GM21825 (cell line): ENCODE measurements at regions not wholly inside any gene's neighbourhood (a gene's known extent, or its start where the extent isn't known, plus 50 kb on each side); places are given as distances from the start of the nearest gene placed in this dataset.

Experiments used
- ATAC-seq: cut with Tn5 transposase; IDR thresholded peaks from one replicate; pipeline ENCODE4 v1.9.1; 2021; ENCODE audit warnings: mild to moderate bottlenecking, moderate library complexity; ENCODE audit not compliant: unreplicated experiment

- ATAC-seq, result no peak
Measured at GRCh38 chr4:113849771-113850170, 88.2 kb upstream of the CAMK2D start.

DNA sequence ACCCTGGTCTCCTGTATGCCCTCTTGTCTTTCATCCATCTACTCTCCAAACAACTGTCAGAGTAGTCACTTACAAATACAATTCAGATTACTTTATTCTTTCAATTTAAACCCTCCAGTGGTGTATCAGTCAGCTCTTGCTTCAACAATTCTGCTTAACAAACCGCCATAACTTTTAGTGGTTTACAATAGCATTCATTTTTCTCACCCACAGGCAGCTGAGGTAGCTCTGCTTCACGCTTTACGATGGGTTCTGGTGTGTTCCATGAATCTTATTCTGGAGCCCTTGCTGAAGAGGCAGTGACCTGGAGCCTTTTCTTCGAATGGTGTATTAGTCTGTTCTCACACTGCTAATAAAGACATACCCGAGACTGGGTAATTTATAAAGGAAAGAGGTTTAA lies 86.2 kb upstream of the CAMK2D start:
- ATAC-seq, result no peak

- no peak for ATAC-seq
Measured at GRCh38 chr4:113846433-113846832, 84.9 kb upstream of the CAMK2D start.

DNA sequence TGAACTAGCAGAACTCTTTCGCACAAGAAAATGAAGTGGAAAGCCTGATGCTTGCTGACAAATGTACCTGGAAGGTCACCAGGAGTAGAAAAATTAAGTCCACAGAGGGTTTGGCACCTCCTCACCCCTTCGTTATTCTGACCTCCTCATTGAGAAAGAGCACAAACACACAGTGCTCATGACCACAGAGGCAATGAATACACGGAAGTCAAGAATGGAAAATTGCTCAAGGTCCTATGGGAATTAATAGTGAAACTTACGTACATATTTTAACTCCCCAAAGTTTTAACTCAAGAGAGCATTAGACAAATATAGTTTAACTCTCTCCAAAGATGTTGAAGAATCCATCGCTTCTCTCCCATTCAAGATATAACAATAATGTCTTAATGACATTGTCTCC lies 83.6 kb upstream of the CAMK2D start:
- no peak for ATAC-seq

DNA sequence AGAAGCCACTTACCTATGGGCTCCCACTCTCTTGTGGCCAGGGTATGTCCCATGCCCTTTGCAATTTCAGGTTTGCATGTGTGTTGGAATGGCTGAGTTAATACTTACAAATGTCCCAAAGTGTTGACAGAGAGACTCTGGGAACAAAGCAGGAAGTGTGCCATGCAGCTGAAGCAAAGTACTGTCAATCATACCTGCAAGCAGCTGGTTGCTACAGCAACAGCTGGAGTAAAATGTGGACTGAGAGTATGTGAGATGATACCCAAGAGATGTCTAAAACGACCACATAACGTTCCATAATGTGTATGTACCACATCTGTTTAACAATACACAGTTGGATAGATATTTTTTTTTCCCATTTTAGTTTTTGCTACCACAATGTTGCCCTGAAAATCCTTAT lies 82.8 kb upstream of the CAMK2D start:
- no peak for ATAC-seq

DNA sequence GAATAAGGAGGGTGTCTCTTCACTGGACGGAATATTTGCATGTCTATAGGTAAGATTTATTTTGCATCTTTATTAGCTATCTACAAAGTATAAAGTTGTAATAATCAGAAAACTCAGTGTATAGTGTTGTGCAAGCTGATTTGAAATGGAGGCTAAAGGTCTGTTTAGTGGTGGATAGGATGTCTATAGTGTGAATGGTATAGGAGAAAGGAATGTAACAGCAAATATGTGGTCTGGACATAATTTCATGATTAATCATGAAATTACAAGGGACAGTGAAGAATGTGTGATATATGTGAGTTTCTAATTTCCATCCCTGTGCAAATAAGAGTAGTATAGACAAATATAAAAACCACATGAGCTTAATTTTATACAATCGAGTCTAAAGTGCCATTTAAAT lies 79.3 kb upstream of the CAMK2D start:
- ATAC-seq, result no peak

GRCh38 chr4:113838460-113838859 lies 76.9 kb upstream of the CAMK2D start:
- no peak for ATAC-seq

GRCh38 chr4:113837397-113837796 lies 75.9 kb upstream of the CAMK2D start:
- peak; percentile 99 for ATAC-seq

- ATAC-seq, result no peak
Measured at GRCh38 chr4:113835005-113835404, 73.5 kb upstream of the CAMK2D start.

GRCh38 chr4:113834298-113834697 lies 72.8 kb upstream of the CAMK2D start:
- ATAC-seq, result no peak

DNA sequence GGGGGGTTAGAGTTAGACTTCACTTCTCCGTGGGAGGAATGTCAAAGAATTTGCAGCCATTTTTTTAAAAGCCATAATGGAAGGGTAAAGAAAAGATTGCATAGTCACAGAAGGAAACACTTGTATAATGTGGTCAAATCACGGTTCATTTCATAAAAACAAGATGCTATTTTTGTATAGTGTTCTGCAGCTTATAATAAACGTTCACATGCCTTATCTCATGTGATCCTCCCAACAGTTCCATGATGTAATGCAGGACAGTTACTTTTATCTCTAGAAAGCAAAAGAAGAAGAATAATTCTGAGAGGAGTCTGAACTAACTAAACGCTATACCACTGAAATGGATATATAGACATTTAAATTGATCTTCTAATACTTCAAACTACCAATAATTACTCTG lies 71.3 kb upstream of the CAMK2D start:
- ATAC-seq, result no peak

DNA sequence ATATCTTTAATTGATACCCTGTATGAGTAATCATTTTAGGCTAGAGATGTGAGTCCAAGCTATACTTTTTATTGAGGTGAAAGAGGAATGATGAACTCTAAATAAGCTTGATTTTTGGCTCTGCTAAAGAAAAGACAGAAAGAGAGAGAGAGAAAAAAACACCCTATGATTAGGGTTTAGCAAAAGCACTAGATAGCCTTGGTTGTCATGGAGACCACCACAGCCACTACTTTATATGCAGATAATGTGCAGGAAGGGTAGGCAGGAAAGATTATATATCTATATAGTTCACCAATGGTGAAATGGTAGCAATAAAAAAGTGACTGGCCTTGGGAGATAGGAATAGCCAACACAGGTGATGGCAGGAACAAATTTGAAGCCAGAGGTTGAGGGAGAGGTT lies 69.9 kb upstream of the CAMK2D start:
- no peak for ATAC-seq

- no peak for ATAC-seq
Measured at GRCh38 chr4:113828702-113829101, 67.2 kb upstream of the CAMK2D start.

GRCh38 chr4:113827285-113827684 lies 65.7 kb upstream of the CAMK2D start:
- ATAC-seq, result no peak

DNA sequence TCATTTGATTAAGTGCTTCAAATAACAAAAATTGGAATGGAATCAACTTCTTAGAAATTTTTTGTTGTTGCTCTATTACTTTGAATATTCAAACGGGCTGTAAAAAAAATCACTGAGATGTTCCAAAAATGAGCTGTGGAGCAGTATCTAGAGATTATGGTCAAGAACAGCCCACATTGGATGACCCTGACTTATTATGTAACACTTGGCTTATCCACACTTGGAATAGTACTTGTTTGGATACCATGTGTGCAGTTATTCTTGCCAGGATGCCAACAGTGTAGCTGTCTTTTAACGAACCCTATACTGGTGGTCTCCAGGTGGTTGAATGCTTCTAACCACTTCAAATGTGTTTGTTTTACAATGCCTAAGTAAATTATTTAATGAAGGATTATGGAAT lies 64.9 kb upstream of the CAMK2D start:
- ATAC-seq, result no peak

- peak; percentile 70 for ATAC-seq
Measured at GRCh38 chr4:113825272-113825671, 63.7 kb upstream of the CAMK2D start.

DNA sequence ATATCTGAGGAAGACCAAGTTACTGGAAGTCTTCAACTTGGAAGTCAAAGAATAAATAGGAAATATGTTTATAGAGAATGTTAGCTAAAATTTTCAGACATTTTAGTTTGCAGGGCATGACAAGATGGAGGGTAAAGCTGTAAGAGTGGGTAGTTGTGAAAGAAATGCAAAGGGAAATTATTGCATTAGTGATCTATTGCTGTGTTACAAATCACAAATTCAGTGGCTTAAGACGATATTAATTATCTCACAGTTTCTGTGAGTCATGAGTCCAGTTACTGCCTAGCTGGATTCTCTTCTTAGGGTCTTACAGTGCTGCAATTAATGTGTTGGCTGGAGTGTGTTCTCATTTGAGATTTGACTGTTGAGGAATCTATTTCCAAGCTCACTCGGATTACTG lies 62.9 kb upstream of the CAMK2D start:
- no peak for ATAC-seq

- ATAC-seq, result peak; percentile 66
Measured at GRCh38 chr4:113823291-113823659, 61.7 kb upstream of the CAMK2D start.

DNA sequence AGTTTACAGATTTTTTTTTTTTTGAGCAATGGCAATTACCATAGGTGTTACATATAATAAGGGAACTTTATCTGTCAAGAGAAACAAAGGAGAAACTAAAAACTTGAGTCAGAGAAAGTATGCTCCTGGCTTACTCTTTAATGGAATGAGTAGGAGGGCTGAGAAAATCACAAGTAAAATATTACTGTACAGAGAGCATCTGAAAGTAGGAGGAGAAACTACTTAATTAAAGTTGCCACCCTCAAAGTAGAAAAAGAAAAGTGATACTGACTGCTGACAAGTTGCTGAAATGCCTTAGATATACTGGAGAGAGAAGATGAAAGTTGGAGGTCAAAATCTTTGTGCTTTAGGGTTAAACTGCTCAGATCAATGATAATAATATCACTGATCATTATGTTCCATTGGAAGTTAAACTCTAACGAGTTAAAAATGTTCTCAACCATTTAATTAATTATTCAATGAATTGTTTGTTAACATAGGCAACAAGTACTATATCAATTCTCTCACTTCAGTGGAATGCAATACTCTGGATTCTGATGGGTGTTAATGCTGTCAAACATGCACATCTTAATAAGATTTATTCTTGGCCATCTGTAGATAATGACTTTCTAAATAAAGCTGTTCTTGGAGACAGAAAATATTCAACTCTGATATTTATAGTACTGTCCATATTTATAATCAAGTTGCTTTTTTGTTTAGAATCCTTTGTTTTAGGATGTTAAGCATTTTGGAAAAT lies 61.2 kb upstream of the CAMK2D start:
- peak; percentile 68 for ATAC-seq

GRCh38 chr4:113821856-113822255 lies 60.3 kb upstream of the CAMK2D start:
- no peak for ATAC-seq

DNA sequence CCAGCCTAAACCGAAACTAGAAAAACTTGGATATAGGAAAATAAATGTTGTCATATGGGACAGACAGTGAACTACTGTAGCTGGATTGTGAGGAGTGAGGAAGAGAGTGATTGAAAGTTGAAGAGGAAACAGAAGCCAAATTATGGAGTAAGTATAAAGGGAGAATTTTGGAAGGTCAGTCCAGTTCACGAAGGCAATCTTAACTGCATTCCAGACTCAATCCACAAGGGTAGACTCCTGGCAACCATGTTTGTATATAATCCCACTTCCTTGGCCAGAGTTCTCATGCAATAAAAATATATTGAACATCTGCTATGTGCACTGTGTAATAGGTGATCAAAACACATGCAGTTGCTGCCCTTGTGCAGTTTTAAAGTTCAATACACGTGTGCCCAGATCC lies 58.6 kb upstream of the CAMK2D start:
- ATAC-seq, result no peak

DNA sequence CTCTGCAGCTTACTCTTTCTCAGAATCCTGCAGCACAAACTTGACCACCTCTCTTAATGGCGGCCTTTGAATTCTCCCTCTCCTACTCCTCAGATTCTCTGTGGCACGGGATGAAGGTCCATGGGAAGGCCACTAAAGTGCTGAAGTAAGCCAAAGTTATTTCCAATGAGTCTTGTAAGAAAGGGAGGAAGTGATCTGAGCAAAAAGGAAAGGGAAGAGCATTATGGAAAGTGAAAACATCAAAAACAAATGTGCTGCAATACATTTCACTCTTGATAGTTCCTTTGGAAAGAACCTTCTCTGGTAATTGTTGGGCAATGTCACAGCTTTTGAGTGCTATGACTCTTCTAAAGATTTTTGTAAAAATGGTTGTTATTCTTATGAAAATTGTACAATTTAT lies 54.3 kb upstream of the CAMK2D start:
- no peak for ATAC-seq

DNA sequence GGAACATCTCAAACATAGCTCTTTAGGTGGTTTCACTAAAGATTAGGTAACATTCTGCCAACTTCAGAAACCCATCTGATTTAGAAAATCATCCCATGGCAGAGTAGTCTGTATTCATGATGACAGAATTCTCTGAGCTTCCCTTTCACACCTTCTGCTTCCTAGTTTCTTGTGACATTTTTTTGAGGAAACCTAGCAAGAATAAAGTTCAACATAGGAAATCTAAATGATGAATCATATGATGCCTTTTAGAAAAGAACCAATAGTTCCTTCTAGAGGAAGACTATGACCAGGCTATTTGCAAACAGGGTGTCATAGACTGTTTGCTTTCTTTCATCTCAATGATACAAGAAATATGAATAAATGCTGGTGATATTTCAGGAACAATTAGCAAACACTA lies 49.8 kb upstream of the CAMK2D start:
- ATAC-seq, result no peak
